Loucy (cell line): ENCODE measurements at regions not wholly inside any gene's neighbourhood (a gene's known extent, or its start where the extent isn't known, plus 50 kb on each side); places are given as distances from the start of the nearest gene placed in this dataset.

Source experiments
- H2AFZ ChIP-seq: fragments of 200-600 bp; sonication (generic); 2 replicates; pipeline ENCODE4 v1.6.0; 2016; ENCODE audit warnings: antibody characterized with exemption, mild to moderate bottlenecking, low read length, moderate library complexity
- H3F3A ChIP-seq: fragments of 200-600 bp; 2 replicates; pipeline ENCODE4 v1.6.0; 2016; ENCODE audit warnings: antibody characterized with exemption, low read depth, mild to moderate bottlenecking
- H3K27me3 ChIP-seq: fragments of 200-600 bp; sonication (generic); 2 replicates; pipeline ENCODE4 v1.6.1; 2014; ENCODE audit warnings: low read length, mild to moderate bottlenecking; ENCODE audit not compliant: insufficient read depth, poor library complexity, severe bottlenecking
- H3K36me3 ChIP-seq: fragments of 200-600 bp; sonication (generic); 2 replicates; pipeline ENCODE4 v1.6.1; 2016; ENCODE audit warnings: low read length; ENCODE audit not compliant: insufficient read depth
- H3K4me1 ChIP-seq: fragments of 200-600 bp; sonication (generic); 2 replicates; pipeline ENCODE4 v1.5.1; 2014; ENCODE audit warnings: low read length, mild to moderate bottlenecking; ENCODE audit not compliant: insufficient read depth, poor library complexity, severe bottlenecking
- H3K4me2 ChIP-seq: fragments of 200-600 bp; sonication (generic); 2 replicates; pipeline ENCODE4 v1.6.0; 2014; ENCODE audit warnings: antibody characterized with exemption, low read length, low read depth, mild to moderate bottlenecking; ENCODE audit not compliant: poor library complexity, severe bottlenecking
- H3K4me3 ChIP-seq: fragments of 200-600 bp; sonication (generic); 2 replicates; pipeline ENCODE4 v1.5.1; 2014; ENCODE audit warnings: low read length, mild to moderate bottlenecking, mixed read lengths; ENCODE audit not compliant: poor library complexity, severe bottlenecking
- H3K79me2 ChIP-seq: fragments of 200-600 bp; sonication (generic); 2 replicates; pipeline ENCODE4 v1.6.1; 2014; ENCODE audit warnings: low read length; ENCODE audit not compliant: insufficient read depth
- H3K9ac ChIP-seq: fragments of 200-600 bp; sonication (generic); 2 replicates; pipeline ENCODE4 v1.6.0; 2014; ENCODE audit warnings: mild to moderate bottlenecking, low read depth, low read length, moderate library complexity; ENCODE audit not compliant: poor library complexity, severe bottlenecking
- H3K9me2 ChIP-seq: fragments of 200-600 bp; sonication (generic); replicated peaks from 2 replicates; pipeline ENCODE4 v1.6.1; 2016; ENCODE audit warnings: low read depth, low read length, mixed read lengths
- H3K9me3 ChIP-seq: fragments of 200-600 bp; sonication (generic); 2 replicates; pipeline ENCODE4 v1.6.1; 2014; ENCODE audit warnings: mild to moderate bottlenecking, antibody characterized with exemption, low read length, low read depth; ENCODE audit not compliant: insufficient read depth
- H4K20me1 ChIP-seq: fragments of 200-600 bp; sonication (generic); 2 replicates; pipeline ENCODE4 v1.6.0; 2014; ENCODE audit warnings: antibody characterized with exemption, low read length, mild to moderate bottlenecking; ENCODE audit not compliant: insufficient read depth, poor library complexity, severe bottlenecking
- EZH2phosphoT487 ChIP-seq: fragments of 200-600 bp; IDR thresholded peaks from 2 replicates; pipeline ENCODE4 v1.6.1; 2018; ENCODE audit warnings: antibody characterized with exemption, mild to moderate bottlenecking, moderate library complexity, borderline replicate concordance
- TF ChIP-seq, protein P1 (sequence below): fragments of 200-600 bp; sonication (generic); conservative IDR thresholded peaks from 2 replicates; pipeline ENCODE4 v1.5.1; 2014; ENCODE audit warnings: mild to moderate bottlenecking, antibody characterized with exemption, low read length

GRCh38 chr5:123874600-123875201 is 362.7 kb downstream of the CSNK1G3 start:
- Histone ChIP-seq H3K4me3 (no peak overlapping the region), H3K36me3 (no peaks in the 10 kb centered on the region), H3K9me3 (no peaks in the 10 kb centered on the region), H4K20me1 (no peaks in the 10 kb centered on the region), H3K9ac (peak overlapping the region; percentile 43), H3K9me2 (no peaks in the 10 kb centered on the region), H3K79me2 (no peaks in the 10 kb centered on the region), H2AFZ (peak overlapping the region; percentile 81), H3K4me1 (peaks cover 12% of the 10 kb centered on the region), H3K27me3 (no peaks in the 10 kb centered on the region), H3F3A (no peaks in the 10 kb centered on the region), H3K4me2 (peak overlapping the region; percentile 52)
- TF ChIP-seq, protein P1, sequence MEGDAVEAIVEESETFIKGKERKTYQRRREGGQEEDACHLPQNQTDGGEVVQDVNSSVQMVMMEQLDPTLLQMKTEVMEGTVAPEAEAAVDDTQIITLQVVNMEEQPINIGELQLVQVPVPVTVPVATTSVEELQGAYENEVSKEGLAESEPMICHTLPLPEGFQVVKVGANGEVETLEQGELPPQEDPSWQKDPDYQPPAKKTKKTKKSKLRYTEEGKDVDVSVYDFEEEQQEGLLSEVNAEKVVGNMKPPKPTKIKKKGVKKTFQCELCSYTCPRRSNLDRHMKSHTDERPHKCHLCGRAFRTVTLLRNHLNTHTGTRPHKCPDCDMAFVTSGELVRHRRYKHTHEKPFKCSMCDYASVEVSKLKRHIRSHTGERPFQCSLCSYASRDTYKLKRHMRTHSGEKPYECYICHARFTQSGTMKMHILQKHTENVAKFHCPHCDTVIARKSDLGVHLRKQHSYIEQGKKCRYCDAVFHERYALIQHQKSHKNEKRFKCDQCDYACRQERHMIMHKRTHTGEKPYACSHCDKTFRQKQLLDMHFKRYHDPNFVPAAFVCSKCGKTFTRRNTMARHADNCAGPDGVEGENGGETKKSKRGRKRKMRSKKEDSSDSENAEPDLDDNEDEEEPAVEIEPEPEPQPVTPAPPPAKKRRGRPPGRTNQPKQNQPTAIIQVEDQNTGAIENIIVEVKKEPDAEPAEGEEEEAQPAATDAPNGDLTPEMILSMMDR, result no peak
- no peak for TF ChIP-seq EZH2phosphoT487

DNA sequence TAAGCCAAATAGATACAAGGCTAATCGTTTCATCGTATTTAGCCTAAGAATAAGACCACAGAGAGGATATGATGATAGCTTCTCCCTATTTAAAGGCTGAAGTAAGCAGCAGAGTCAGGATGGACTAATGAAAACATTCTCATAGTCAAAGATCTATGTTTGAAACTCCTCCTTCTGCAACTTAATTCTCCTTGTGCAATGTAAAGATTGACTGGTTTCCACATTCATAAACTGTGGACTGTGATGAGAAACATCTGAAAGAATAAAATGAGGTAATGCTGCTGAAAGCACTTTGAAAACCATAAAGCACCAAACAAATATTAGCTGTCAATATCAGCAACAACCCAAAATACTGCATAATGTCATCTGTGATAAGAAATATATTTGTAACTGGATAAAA is 361.9 kb downstream of the CSNK1G3 start:
- peaks cover 12% of the 10 kb centered on the region for H3K4me1 ChIP-seq
- no peaks in the 10 kb centered on the region for H3F3A ChIP-seq
- no peak overlapping the region for H3K4me2 ChIP-seq
- no peaks in the 10 kb centered on the region for H4K20me1 ChIP-seq
- no peaks in the 10 kb centered on the region for H3K9me3 ChIP-seq
- TF ChIP-seq EZH2phosphoT487, result no peak
- TF ChIP-seq, protein P1, result no peak
- H3K9ac ChIP-seq, result no peak overlapping the region
- no peak overlapping the region for H3K4me3 ChIP-seq
- no peaks in the 10 kb centered on the region for H3K79me2 ChIP-seq
- no peak overlapping the region for H2AFZ ChIP-seq
- no peaks in the 10 kb centered on the region for H3K36me3 ChIP-seq
- no peaks in the 10 kb centered on the region for H3K27me3 ChIP-seq
- H3K9me2 ChIP-seq, result no peaks in the 10 kb centered on the region

GRCh38 chr5:123871373-123871772 is 359.4 kb downstream of the CSNK1G3 start:
- Histone ChIP-seq H3K27me3 (no peaks in the 10 kb centered on the region), H2AFZ (no peak overlapping the region), H3K9me2 (no peaks in the 10 kb centered on the region), H4K20me1 (no peaks in the 10 kb centered on the region), H3K4me3 (no peak overlapping the region), H3K4me2 (no peak overlapping the region), H3K9me3 (no peaks in the 10 kb centered on the region), H3F3A (no peaks in the 10 kb centered on the region), H3K4me1 (peaks cover 12% of the 10 kb centered on the region), H3K9ac (no peak overlapping the region), H3K79me2 (no peaks in the 10 kb centered on the region), H3K36me3 (no peaks in the 10 kb centered on the region)
- TF ChIP-seq EZH2phosphoT487, result no peak
- TF ChIP-seq, protein P1, result no peak
